ENCODE measurements at regions not wholly inside any gene's neighbourhood (a gene's known extent, or its start where the extent isn't known, plus 50 kb on each side); places are given as distances from the start of the nearest gene placed in this dataset.
"Not testable (repeated sequence)": the region's sequence is repeated elsewhere in the genome, so short reads cannot be mapped to it uniquely, and the experiment has no call there.

DNA sequence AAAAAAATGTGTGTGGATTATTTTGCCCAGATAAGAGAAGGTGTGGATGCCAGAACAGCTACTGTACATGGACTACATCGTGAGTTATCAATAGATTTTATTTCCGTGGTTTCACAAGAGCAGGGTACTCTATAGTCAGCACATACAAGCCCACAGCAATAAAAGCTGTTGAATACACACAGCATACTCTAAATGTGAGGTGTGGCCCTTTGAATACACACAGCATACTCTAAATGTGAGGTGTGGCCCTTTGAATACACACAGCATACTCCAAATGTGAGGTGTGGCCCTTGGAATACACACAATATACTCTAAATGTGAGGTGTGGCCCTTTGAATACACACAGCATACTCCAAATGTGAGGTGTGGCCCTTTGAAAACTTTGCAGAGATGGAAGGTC, 287.4 kb upstream of the ADARB2 start:
- H3K4me3 ChIP-seq (ENCODE audit: low read depth, low read length); CTCF ChIA-PET; H3K9me3 ChIP-seq (ENCODE audit: control insufficient read depth, insufficient read depth, low read depth, low read length); H3K36me3 ChIP-seq (ENCODE audit: control insufficient read depth in 2 of 2, insufficient read depth in 1 of 2, low read length in 2 of 2); H3K4me1 ChIP-seq (ENCODE audit: control insufficient read depth, insufficient read depth, low read length); POLR2A ChIA-PET; H3K27ac ChIP-seq (ENCODE audit: extremely low read depth, low read depth, low read length): not testable (repeated sequence)
- TF ChIP-seq KLF1 (tag by site-specific recombination; IDR thresholded peaks at IDR 0.05) = peak; percentile 74

DNA sequence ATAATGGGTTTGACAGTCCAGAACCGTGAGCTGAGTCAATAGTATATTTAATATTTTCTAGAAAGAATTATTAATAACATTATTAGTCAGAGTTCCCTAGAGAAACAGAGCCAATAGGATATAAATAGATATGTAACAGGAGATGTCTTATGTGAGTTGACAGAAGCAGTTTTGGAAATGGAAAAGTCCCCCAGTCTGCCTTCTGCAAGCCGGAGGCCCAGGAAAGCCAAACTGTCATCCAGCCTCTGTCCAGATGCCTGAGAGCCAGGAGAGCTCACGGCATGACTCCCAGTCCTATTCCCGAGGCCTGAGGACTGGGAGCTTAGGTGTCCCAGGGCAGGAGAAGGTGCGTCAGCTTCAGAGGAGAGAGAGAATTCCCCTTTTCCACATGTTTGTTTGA, 286.4 kb upstream of the ADARB2 start:
- CTCF ChIA-PET = interaction anchor here (0.7 kb wide), 1 partner anchor 122 kb away, joined by 3 read pairs; no protein-coding TSS in a partner anchor
- no peaks in the 10 kb centered on the region for H3K9me3 ChIP-seq (ENCODE audit: control insufficient read depth, insufficient read depth, low read depth, low read length)

DNA sequence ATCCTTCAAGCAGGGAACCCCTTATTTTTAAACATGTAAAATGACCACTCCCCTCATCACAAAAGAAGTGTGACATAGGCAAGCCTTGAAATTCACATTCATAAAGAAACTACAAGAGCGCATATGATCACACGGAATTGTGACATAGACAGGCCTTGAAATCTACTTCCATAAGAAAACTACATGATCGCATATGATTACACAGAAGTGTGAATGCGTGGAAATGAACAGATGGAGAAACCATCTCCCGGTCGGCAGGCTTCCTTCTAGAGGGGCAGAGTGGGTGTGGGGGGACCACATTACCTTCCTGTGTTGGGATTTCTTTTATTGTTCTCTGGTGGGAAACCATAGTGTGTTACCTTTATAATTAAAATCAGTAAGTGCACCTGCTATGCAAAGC, 285.1 kb upstream of the ADARB2 start:
- CTCF ChIA-PET = no interaction called here
- H3K4me3 ChIP-seq (ENCODE audit: low read depth, low read length) = no peak overlapping the region
- POLR2A ChIA-PET = no interaction called here
- TF ChIP-seq ZNF394 (tag by site-specific recombination; IDR thresholded peaks at IDR 0.05; ENCODE audit: borderline replicate concordance) (no peak), ZNF558 (tag by site-specific recombination; IDR thresholded peaks at IDR 0.05) (no peak), ZNF416 (tag by site-specific recombination; IDR thresholded peaks at IDR 0.05) (no peak), ZNF530 (tag by site-specific recombination; IDR thresholded peaks at IDR 0.05; ENCODE audit: low read depth) (no peak), HOXD13 (CRISPR knock-in tag; IDR thresholded peaks at IDR 0.05; ENCODE audit: borderline replicate concordance) (no peak), ZNF785 (tag by site-specific recombination; IDR thresholded peaks at IDR 0.05) (no peak)
- TF ChIP-seq, protein P1, sequence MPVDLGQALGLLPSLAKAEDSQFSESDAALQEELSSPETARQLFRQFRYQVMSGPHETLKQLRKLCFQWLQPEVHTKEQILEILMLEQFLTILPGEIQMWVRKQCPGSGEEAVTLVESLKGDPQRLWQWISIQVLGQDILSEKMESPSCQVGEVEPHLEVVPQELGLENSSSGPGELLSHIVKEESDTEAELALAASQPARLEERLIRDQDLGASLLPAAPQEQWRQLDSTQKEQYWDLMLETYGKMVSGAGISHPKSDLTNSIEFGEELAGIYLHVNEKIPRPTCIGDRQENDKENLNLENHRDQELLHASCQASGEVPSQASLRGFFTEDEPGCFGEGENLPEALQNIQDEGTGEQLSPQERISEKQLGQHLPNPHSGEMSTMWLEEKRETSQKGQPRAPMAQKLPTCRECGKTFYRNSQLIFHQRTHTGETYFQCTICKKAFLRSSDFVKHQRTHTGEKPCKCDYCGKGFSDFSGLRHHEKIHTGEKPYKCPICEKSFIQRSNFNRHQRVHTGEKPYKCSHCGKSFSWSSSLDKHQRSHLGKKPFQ (tag by site-specific recombination; IDR thresholded peaks at IDR 0.05) = no peak
- TF ChIP-seq, protein P2, sequence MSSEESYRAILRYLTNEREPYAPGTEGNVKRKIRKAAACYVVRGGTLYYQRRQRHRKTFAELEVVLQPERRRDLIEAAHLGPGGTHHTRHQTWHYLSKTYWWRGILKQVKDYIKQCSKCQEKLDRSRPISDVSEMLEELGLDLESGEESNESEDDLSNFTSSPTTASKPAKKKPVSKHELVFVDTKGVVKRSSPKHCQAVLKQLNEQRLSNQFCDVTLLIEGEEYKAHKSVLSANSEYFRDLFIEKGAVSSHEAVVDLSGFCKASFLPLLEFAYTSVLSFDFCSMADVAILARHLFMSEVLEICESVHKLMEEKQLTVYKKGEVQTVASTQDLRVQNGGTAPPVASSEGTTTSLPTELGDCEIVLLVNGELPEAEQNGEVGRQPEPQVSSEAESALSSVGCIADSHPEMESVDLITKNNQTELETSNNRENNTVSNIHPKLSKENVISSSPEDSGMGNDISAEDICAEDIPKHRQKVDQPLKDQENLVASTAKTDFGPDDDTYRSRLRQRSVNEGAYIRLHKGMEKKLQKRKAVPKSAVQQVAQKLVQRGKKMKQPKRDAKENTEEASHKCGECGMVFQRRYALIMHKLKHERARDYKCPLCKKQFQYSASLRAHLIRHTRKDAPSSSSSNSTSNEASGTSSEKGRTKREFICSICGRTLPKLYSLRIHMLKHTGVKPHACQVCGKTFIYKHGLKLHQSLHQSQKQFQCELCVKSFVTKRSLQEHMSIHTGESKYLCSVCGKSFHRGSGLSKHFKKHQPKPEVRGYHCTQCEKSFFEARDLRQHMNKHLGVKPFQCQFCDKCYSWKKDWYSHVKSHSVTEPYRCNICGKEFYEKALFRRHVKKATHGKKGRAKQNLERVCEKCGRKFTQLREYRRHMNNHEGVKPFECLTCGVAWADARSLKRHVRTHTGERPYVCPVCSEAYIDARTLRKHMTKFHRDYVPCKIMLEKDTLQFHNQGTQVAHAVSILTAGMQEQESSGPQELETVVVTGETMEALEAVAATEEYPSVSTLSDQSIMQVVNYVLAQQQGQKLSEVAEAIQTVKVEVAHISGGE (tag by site-specific recombination; conservative IDR thresholded peaks at IDR 0.05; ENCODE audit: low read depth) = no peak

More for the DNA sequence above, 286.4 kb upstream of the ADARB2 start:
- Histone ChIP-seq H3K4me3 (ENCODE audit: low read depth, low read length) (no peak overlapping the region), H3K4me1 (ENCODE audit: control insufficient read depth, insufficient read depth, low read length) (no peaks in the 10 kb centered on the region), H3K27ac (ENCODE audit: extremely low read depth, low read depth, low read length) (no peak overlapping the region), H3K36me3 (ENCODE audit: control insufficient read depth in 2 of 2, insufficient read depth in 1 of 2, low read length in 2 of 2) (no peaks in the 10 kb centered on the region)
- TF ChIP-seq SALL2 (tag by site-specific recombination; IDR thresholded peaks at IDR 0.05; ENCODE audit: borderline replicate concordance) = no peak
- no peak for TF ChIP-seq PRDM1 (tag by site-specific recombination; IDR thresholded peaks at IDR 0.05)
- TF ChIP-seq ZNF658 (tag by site-specific recombination; IDR thresholded peaks at IDR 0.05) = no peak
- TF ChIP-seq, protein P3, sequence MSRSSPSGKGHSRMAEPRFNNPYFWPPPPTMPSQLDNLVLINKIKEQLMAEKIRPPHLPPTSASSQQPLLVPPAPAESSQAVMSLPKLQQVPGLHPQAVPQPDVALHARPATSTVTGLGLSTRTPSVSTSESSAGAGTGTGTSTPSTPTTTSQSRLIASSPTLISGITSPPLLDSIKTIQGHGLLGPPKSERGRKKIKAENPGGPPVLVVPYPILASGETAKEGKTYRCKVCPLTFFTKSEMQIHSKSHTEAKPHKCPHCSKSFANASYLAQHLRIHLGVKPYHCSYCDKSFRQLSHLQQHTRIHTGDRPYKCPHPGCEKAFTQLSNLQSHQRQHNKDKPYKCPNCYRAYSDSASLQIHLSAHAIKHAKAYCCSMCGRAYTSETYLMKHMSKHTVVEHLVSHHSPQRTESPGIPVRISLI (tag by site-specific recombination; IDR thresholded peaks at IDR 0.05) = no peak
- no peak for TF ChIP-seq SP3 (tag by site-specific recombination; IDR thresholded peaks at IDR 0.05)
- TF ChIP-seq ZNF24 (tag by site-specific recombination; IDR thresholded peaks at IDR 0.05) = no peak
- TF ChIP-seq, protein P4, sequence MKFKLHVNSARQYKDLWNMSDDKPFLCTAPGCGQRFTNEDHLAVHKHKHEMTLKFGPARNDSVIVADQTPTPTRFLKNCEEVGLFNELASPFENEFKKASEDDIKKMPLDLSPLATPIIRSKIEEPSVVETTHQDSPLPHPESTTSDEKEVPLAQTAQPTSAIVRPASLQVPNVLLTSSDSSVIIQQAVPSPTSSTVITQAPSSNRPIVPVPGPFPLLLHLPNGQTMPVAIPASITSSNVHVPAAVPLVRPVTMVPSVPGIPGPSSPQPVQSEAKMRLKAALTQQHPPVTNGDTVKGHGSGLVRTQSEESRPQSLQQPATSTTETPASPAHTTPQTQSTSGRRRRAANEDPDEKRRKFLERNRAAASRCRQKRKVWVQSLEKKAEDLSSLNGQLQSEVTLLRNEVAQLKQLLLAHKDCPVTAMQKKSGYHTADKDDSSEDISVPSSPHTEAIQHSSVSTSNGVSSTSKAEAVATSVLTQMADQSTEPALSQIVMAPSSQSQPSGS (tag by site-specific recombination; IDR thresholded peaks at IDR 0.05; ENCODE audit: low read depth) = no peak
- no peak for TF ChIP-seq ZFP37 (tag by site-specific recombination; IDR thresholded peaks at IDR 0.05)
- no peak for TF ChIP-seq EGR2 (tag by site-specific recombination; IDR thresholded peaks at IDR 0.05; ENCODE audit: low read depth)
- no peak for TF ChIP-seq ZNF48 (tag by site-specific recombination; IDR thresholded peaks at IDR 0.05)
- TF ChIP-seq, protein P5, sequence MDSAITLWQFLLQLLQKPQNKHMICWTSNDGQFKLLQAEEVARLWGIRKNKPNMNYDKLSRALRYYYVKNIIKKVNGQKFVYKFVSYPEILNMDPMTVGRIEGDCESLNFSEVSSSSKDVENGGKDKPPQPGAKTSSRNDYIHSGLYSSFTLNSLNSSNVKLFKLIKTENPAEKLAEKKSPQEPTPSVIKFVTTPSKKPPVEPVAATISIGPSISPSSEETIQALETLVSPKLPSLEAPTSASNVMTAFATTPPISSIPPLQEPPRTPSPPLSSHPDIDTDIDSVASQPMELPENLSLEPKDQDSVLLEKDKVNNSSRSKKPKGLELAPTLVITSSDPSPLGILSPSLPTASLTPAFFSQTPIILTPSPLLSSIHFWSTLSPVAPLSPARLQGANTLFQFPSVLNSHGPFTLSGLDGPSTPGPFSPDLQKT (IDR thresholded peaks at IDR 0.05; ENCODE audit: borderline replicate concordance, low read depth, low read length) = no peak
- no peak for TF ChIP-seq OVOL3 (tag by site-specific recombination; IDR thresholded peaks at IDR 0.05)
- TF ChIP-seq ZNF624 (tag by site-specific recombination; IDR thresholded peaks at IDR 0.05) = no peak
- TF ChIP-seq, protein P6, sequence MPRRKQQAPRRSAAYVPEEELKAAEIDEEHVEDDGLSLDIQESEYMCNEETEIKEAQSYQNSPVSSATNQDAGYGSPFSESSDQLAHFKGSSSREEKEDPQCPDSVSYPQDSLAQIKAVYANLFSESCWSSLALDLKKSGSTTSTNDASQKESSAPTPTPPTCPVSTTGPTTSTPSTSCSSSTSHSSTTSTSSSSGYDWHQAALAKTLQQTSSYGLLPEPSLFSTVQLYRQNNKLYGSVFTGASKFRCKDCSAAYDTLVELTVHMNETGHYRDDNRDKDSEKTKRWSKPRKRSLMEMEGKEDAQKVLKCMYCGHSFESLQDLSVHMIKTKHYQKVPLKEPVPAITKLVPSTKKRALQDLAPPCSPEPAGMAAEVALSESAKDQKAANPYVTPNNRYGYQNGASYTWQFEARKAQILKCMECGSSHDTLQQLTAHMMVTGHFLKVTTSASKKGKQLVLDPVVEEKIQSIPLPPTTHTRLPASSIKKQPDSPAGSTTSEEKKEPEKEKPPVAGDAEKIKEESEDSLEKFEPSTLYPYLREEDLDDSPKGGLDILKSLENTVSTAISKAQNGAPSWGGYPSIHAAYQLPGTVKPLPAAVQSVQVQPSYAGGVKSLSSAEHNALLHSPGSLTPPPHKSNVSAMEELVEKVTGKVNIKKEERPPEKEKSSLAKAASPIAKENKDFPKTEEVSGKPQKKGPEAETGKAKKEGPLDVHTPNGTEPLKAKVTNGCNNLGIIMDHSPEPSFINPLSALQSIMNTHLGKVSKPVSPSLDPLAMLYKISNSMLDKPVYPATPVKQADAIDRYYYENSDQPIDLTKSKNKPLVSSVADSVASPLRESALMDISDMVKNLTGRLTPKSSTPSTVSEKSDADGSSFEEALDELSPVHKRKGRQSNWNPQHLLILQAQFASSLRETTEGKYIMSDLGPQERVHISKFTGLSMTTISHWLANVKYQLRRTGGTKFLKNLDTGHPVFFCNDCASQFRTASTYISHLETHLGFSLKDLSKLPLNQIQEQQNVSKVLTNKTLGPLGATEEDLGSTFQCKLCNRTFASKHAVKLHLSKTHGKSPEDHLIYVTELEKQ (tag by site-specific recombination; IDR thresholded peaks at IDR 0.05; ENCODE audit: borderline replicate concordance) = no peak
- TF ChIP-seq ZBTB21 (tag by site-specific recombination; IDR thresholded peaks at IDR 0.05) = no peak
- POLR2A ChIA-PET = no interaction called here

More for the DNA sequence above, 285.1 kb upstream of the ADARB2 start:
- Histone ChIP-seq H3K36me3 (ENCODE audit: control insufficient read depth in 2 of 2, insufficient read depth in 1 of 2, low read length in 2 of 2) (no peaks in the 10 kb centered on the region), H3K27ac (ENCODE audit: extremely low read depth, low read depth, low read length) (no peak overlapping the region), H3K4me1 (ENCODE audit: control insufficient read depth, insufficient read depth, low read length) (no peaks in the 10 kb centered on the region), H3K9me3 (ENCODE audit: control insufficient read depth, insufficient read depth, low read depth, low read length) (no peaks in the 10 kb centered on the region)
